A549 (cell line): ENCODE measurements at regions not wholly inside any gene's neighbourhood (a gene's known extent, or its start where the extent isn't known, plus 50 kb on each side); places are given as distances from the start of the nearest gene placed in this dataset.

Experiments used
- ATAC-seq, 2 experiments: fragments of 200-7000 bp in 1 of 2; fragments of >200 bp in 1 of 2; cut with Nextera tagmentation in 1 of 2; cut with Tn5 transposase in 1 of 2; 3 replicates each; pipeline versions ENCODE4 v1.8.0 to v1.9.1; 2018 to 2020; ENCODE audit warnings: mild to moderate bottlenecking in 1 of 2, moderate library complexity in 1 of 2
- CTCF ChIA-PET: fragments of 300-600 bp; sonication (Branson Sonifier 250); formaldehyde crosslinking; extraction: SDS; loops from one replicate; lab custom pipeline; 2021; ENCODE audit warnings: antibody characterized with exemption, inconsistent platforms; lab: Yijun Ruan, JAX
- POLR2A ChIA-PET: fragments of 350-600 bp; formaldehyde crosslinking; extraction: SDS; loops from one replicate; lab custom pipeline; 2021; ENCODE audit warnings: antibody characterized with exemption, inconsistent platforms; lab: Yijun Ruan, JAX
- DNase-seq, 2 experiments: peaks; one replicate each; pipeline versions ENCODE4 v3.0.0 to v3.0.0-alpha.2; 2011 to 2016; ENCODE audit warnings: low read depth in 1 of 2, low spot score in 1 of 2
- FAIRE-seq: peaks from 2 replicates; lab custom pipeline; 2011; peaks lifted over from hg19 to GRCh38; lab: Jason Lieb, UNC
- H3K27ac ChIP-seq, 2 experiments: fragments of >200 bp; sonication (Bioruptor Twin); formaldehyde crosslinking; 3 replicates each; pipeline ENCODE4 v1.5.1; 2016 to 2017
- H3K4me1 ChIP-seq: fragments of >200 bp; sonication (Bioruptor Twin); formaldehyde crosslinking; 3 replicates; pipeline ENCODE4 v1.6.1; 2016
- H3K4me2 ChIP-seq: fragments of >200 bp; sonication (Bioruptor Twin); formaldehyde crosslinking; 3 replicates; pipeline ENCODE4 v1.6.1; 2016
- H3K4me3 ChIP-seq: fragments of >200 bp; sonication (Bioruptor Twin); formaldehyde crosslinking; 3 replicates; pipeline ENCODE4 v1.5.1; 2016
- H3K9me3 ChIP-seq: fragments of >200 bp; sonication (Bioruptor Twin); formaldehyde crosslinking; 3 replicates; pipeline ENCODE4 v1.6.1; 2016
- HOXB5 ChIP-seq: fragments of 250-450 bp; sonication (Bioruptor Pico); IDR thresholded peaks from 2 replicates; pipeline ENCODE4 v1.5.0; 2020; ENCODE audit warnings: mild to moderate bottlenecking, moderate library complexity
- JUNB ChIP-seq: fragments of >200 bp; sonication (Bioruptor Twin); formaldehyde crosslinking; IDR thresholded peaks from 2 replicates; pipeline ENCODE4 v1.6.1; 2016
- KDM1A ChIP-seq: fragments of 200-600 bp; sonication (generic); IDR thresholded peaks from 2 replicates; pipeline ENCODE4 v1.6.1; 2016; ENCODE audit warnings: low read depth, mild to moderate bottlenecking
- KDM5A ChIP-seq: fragments of 200-600 bp; sonication (generic); IDR thresholded peaks from 2 replicates; pipeline ENCODE4 v1.6.1; 2016; ENCODE audit warnings: antibody characterized with exemption, mild to moderate bottlenecking
- NFE2L2 ChIP-seq: fragments of 150-350 bp; conservative IDR thresholded peaks from 2 replicates; pipeline ENCODE4 v1.6.1; 2014; ENCODE audit warnings: low read length
- NPAS2 ChIP-seq: fragments of 250-450 bp; sonication (Bioruptor Pico); IDR thresholded peaks from 2 replicates; pipeline ENCODE4 v1.8.0; 2022; ENCODE audit warnings: mild to moderate bottlenecking, moderate library complexity, borderline replicate concordance
- POLR2A ChIP-seq: IDR thresholded peaks from 2 replicates; pipeline ENCODE4 v1.6.1; 2012; ENCODE audit warnings: mild to moderate bottlenecking, low read length
- SREBF2 ChIP-seq: fragments of 450-650 bp; IDR thresholded peaks from 2 replicates; pipeline ENCODE4 v1.6.1; 2014; ENCODE audit warnings: mild to moderate bottlenecking, moderate library complexity
- TFCP2L1 ChIP-seq: fragments of 250-450 bp; sonication (Bioruptor Pico); IDR thresholded peaks from 2 replicates; pipeline ENCODE4 v1.5.0; 2021; ENCODE audit warnings: mild to moderate bottlenecking
- TP53 ChIP-seq: fragments of 250-450 bp; sonication (Bioruptor Pico); IDR thresholded peaks from 2 replicates; pipeline ENCODE4 v1.5.0; 2021; ENCODE audit warnings: mild to moderate bottlenecking, moderate library complexity
- ZFP36 ChIP-seq: fragments of 450-650 bp; IDR thresholded peaks from 2 replicates; pipeline ENCODE4 v1.6.1; 2014; ENCODE audit warnings: borderline replicate concordance; ENCODE audit not compliant: partially characterized antibody
- ZNF302 ChIP-seq: fragments of 250-450 bp; sonication (Bioruptor Pico); IDR thresholded peaks from 2 replicates; pipeline ENCODE4 v1.9.0; 2021; ENCODE audit warnings: inconsistent platforms, mild to moderate bottlenecking, moderate library complexity
- ZSCAN20 ChIP-seq: fragments of 250-450 bp; sonication (Bioruptor Pico); IDR thresholded peaks from 2 replicates; pipeline ENCODE4 v1.8.0; 2022; ENCODE audit warnings: mild to moderate bottlenecking, moderate library complexity
- WGBS: methylation state at CpG from one replicate; pipeline ENCODE4 v1.1.6; 2017; ENCODE audit errors: missing lambda C conversion rate; 5-methylcytosine and 5-hydroxymethylcytosine counted together
- TF ChIP-seq, protein P1 (sequence below): fragments of 250-450 bp; sonication (Bioruptor Pico); IDR thresholded peaks from 2 replicates; pipeline ENCODE4 v1.5.0; 2020; ENCODE audit warnings: low read depth, mild to moderate bottlenecking, moderate library complexity
- TF ChIP-seq, protein P2 (sequence below): fragments of >200 bp; sonication (Bioruptor Twin); formaldehyde crosslinking; IDR thresholded peaks from 3 replicates; pipeline ENCODE4 v1.5.1; 2016
- TF ChIP-seq, protein P3 (sequence below): fragments of 150-350 bp; IDR thresholded peaks from 2 replicates; pipeline ENCODE4 v1.6.1; 2014; ENCODE audit warnings: low read depth, mild to moderate bottlenecking, low read length
- TF ChIP-seq, protein P4 (sequence below): IDR thresholded peaks from 2 replicates; pipeline ENCODE4 v1.6.1; 2012
- TF ChIP-seq, protein P5 (sequence below): fragments of >200 bp; sonication (Bioruptor Twin); formaldehyde crosslinking; IDR thresholded peaks from 3 replicates; pipeline ENCODE4 v1.6.1; 2016
- TF ChIP-seq, protein P6 (sequence below): fragments of 200-600 bp; sonication (generic); IDR thresholded peaks from 2 replicates; pipeline ENCODE4 v1.6.1; 2016; ENCODE audit warnings: antibody characterized with exemption, mild to moderate bottlenecking, moderate library complexity

DNA sequence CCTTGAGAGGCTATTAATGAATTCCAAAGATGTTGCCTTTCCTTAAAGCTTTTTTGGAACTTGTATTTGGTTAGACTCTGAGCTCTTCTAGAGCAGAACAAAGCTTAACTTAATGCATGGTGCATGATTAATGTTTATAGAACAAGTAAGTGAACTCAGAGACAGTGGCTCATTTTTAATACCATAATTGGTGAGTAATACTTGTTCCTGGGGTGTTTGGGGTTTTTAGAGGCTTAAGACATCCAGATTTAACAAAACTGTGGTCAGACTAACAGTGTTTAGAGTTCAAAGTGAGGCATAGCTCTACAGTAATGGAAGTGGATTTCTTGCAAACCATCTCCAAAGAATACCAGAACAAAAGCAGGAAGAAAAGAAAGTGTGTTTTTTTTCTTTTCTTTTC lies 73.7 kb upstream of the CTSC start:
- H3K27ac ChIP-seq = no peak overlapping the region
- ATAC-seq = no peak
- no peak for FAIRE-seq
- no peaks in the 10 kb centered on the region for H3K4me1 ChIP-seq
- no peaks in the 10 kb centered on the region for H3K9me3 ChIP-seq
- no peak for TF ChIP-seq JUNB
- TF ChIP-seq KDM5A = no peak
- no peak for TF ChIP-seq NFE2L2
- TF ChIP-seq SREBF2 = no peak
- no peak for DNase-seq
- POLR2A ChIA-PET = no interaction called here
- H3K4me2 ChIP-seq = no peak overlapping the region
- CTCF ChIA-PET = interaction anchor here (0.6 kb wide), 1 partner anchor 39 kb away, joined by 3 read pairs; no protein-coding TSS in a partner anchor
- no peak overlapping the region for H3K4me3 ChIP-seq

DNA sequence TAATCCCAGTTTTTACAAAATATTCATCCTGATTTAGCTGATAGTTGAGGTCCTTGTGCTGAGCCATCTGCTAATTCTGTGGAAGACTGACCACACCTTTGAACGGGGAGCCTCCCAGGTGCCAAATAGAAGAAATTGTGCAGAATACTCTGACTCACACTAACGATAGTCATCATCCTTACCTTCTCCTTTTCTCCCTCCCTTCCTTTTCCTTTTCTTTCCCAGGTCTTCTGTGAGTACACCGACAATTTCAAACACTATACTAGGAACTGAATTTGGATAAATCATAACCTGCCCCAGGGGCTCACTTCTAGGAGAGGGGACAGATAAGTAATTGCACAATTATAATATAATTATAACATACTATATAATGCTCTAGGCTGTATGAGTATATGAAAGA lies 73.1 kb upstream of the CTSC start:
- H3K4me3 ChIP-seq = no peak overlapping the region
- CTCF ChIA-PET = interaction anchor here (1.0 to 1.5 kb wide), 2 partner anchors 20 to 133 kb away, joined by 4 read pairs; no protein-coding TSS in a partner anchor

DNA sequence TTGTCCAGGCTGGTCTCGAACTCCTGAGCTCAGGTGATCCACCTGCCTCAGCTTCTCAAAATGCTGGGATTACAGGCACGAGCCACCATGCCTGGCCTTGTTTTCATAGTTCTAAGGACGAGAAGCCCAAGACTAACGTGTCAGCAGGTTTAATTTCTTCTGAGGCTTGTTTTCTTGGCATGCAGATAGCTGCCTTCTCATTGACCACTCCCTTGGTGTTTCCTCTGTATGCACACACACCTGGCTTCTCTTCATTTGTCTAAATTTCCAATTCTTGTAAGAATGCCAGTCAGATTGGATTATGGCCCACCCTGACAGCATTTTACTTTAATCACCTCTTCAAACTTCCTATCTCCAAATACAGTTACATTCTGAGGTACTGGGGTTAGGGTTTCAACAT lies 72.5 kb upstream of the CTSC start:
- Histone ChIP-seq H3K4me3 (no peak overlapping the region), H3K4me2 (no peak overlapping the region), H3K4me1 (no peaks in the 10 kb centered on the region), H3K27ac (no peak overlapping the region)
- DNase-seq (no peak), ATAC-seq (no peak), FAIRE-seq (no peak)
- ChIA-PET CTCF (interaction anchor here (1.0 to 1.5 kb wide), 2 partner anchors 19 to 134 kb away, joined by 4 read pairs; no protein-coding TSS in a partner anchor), POLR2A (no interaction called here)
- 30% methylated on average over 4 of the region's 4 CpGs for WGBS
- TF ChIP-seq, protein P1, sequence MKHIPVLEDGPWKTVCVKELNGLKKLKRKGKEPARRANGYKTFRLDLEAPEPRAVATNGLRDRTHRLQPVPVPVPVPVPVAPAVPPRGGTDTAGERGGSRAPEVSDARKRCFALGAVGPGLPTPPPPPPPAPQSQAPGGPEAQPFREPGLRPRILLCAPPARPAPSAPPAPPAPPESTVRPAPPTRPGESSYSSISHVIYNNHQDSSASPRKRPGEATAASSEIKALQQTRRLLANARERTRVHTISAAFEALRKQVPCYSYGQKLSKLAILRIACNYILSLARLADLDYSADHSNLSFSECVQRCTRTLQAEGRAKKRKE (CRISPR knock-in tag) = no peak
- no peak for TF ChIP-seq ZSCAN20
- TF ChIP-seq HOXB5 = no peak
- no peak for TF ChIP-seq KDM1A
- TF ChIP-seq SREBF2 = no peak
- TF ChIP-seq, all 56 proteins: peak for 0
- no peaks in the 10 kb centered on the region for H3K9me3 ChIP-seq

More for the DNA sequence above, 73.1 kb upstream of the CTSC start:
- POLR2A ChIA-PET = no interaction called here
- 41% methylated on average over 3 of the region's 3 CpGs for WGBS
- ATAC-seq = no peak
- H3K9me3 ChIP-seq = no peaks in the 10 kb centered on the region
- no peak for DNase-seq
- no peak overlapping the region for H3K27ac ChIP-seq
- no peak for FAIRE-seq
- TF ChIP-seq, protein P2, sequence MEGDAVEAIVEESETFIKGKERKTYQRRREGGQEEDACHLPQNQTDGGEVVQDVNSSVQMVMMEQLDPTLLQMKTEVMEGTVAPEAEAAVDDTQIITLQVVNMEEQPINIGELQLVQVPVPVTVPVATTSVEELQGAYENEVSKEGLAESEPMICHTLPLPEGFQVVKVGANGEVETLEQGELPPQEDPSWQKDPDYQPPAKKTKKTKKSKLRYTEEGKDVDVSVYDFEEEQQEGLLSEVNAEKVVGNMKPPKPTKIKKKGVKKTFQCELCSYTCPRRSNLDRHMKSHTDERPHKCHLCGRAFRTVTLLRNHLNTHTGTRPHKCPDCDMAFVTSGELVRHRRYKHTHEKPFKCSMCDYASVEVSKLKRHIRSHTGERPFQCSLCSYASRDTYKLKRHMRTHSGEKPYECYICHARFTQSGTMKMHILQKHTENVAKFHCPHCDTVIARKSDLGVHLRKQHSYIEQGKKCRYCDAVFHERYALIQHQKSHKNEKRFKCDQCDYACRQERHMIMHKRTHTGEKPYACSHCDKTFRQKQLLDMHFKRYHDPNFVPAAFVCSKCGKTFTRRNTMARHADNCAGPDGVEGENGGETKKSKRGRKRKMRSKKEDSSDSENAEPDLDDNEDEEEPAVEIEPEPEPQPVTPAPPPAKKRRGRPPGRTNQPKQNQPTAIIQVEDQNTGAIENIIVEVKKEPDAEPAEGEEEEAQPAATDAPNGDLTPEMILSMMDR = no peak
- TF ChIP-seq, protein P3, sequence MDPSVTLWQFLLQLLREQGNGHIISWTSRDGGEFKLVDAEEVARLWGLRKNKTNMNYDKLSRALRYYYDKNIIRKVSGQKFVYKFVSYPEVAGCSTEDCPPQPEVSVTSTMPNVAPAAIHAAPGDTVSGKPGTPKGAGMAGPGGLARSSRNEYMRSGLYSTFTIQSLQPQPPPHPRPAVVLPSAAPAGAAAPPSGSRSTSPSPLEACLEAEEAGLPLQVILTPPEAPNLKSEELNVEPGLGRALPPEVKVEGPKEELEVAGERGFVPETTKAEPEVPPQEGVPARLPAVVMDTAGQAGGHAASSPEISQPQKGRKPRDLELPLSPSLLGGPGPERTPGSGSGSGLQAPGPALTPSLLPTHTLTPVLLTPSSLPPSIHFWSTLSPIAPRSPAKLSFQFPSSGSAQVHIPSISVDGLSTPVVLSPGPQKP = no peak
- no peak for TF ChIP-seq NPAS2 (CRISPR knock-in tag)
- no peak for TF ChIP-seq JUNB
- no peaks in the 10 kb centered on the region for H3K4me1 ChIP-seq
- no peak overlapping the region for H3K4me2 ChIP-seq

DNA sequence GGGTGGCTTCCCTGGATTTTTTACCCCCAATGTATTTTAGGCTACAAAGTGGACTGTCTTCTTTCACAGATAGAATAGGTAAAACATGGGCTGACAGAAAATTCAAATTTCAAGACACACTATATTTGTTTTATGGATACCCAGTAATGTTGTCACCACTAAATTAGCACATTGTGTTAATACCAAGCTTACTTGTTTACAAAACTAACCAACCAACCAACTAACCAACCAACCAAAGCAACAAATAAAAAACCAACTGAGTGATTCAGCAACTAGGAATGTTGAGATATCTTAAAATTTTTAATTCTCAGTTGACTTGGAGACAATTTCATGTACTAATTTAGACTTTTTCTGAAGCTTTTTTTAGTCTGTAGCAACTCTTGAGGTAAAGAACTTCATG lies 69.3 kb upstream of the CTSC start:
- CTCF ChIA-PET = no interaction called here
- no peak overlapping the region for H3K4me2 ChIP-seq
- no peaks in the 10 kb centered on the region for H3K9me3 ChIP-seq
- ATAC-seq (no peak), FAIRE-seq (no peak)
- POLR2A ChIA-PET = no interaction called here
- no peak overlapping the region for H3K27ac ChIP-seq
- TF ChIP-seq POLR2A = no peak
- TF ChIP-seq, protein P4, sequence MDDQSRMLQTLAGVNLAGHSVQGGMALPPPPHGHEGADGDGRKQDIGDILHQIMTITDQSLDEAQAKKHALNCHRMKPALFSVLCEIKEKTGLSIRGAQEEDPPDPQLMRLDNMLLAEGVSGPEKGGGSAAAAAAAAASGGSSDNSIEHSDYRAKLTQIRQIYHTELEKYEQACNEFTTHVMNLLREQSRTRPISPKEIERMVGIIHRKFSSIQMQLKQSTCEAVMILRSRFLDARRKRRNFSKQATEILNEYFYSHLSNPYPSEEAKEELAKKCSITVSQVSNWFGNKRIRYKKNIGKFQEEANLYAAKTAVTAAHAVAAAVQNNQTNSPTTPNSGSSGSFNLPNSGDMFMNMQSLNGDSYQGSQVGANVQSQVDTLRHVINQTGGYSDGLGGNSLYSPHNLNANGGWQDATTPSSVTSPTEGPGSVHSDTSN = no peak
- TF ChIP-seq, protein P5, sequence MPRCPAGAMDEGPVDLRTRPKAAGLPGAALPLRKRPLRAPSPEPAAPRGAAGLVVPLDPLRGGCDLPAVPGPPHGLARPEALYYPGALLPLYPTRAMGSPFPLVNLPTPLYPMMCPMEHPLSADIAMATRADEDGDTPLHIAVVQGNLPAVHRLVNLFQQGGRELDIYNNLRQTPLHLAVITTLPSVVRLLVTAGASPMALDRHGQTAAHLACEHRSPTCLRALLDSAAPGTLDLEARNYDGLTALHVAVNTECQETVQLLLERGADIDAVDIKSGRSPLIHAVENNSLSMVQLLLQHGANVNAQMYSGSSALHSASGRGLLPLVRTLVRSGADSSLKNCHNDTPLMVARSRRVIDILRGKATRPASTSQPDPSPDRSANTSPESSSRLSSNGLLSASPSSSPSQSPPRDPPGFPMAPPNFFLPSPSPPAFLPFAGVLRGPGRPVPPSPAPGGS = no peak
- no peak for TF ChIP-seq TFCP2L1 (CRISPR knock-in tag)
- TF ChIP-seq ZFP36 = no peak
- TF ChIP-seq, protein P3 = no peak
- TF ChIP-seq, protein P6, sequence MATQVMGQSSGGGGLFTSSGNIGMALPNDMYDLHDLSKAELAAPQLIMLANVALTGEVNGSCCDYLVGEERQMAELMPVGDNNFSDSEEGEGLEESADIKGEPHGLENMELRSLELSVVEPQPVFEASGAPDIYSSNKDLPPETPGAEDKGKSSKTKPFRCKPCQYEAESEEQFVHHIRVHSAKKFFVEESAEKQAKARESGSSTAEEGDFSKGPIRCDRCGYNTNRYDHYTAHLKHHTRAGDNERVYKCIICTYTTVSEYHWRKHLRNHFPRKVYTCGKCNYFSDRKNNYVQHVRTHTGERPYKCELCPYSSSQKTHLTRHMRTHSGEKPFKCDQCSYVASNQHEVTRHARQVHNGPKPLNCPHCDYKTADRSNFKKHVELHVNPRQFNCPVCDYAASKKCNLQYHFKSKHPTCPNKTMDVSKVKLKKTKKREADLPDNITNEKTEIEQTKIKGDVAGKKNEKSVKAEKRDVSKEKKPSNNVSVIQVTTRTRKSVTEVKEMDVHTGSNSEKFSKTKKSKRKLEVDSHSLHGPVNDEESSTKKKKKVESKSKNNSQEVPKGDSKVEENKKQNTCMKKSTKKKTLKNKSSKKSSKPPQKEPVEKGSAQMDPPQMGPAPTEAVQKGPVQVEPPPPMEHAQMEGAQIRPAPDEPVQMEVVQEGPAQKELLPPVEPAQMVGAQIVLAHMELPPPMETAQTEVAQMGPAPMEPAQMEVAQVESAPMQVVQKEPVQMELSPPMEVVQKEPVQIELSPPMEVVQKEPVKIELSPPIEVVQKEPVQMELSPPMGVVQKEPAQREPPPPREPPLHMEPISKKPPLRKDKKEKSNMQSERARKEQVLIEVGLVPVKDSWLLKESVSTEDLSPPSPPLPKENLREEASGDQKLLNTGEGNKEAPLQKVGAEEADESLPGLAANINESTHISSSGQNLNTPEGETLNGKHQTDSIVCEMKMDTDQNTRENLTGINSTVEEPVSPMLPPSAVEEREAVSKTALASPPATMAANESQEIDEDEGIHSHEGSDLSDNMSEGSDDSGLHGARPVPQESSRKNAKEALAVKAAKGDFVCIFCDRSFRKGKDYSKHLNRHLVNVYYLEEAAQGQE = no peak
- TF ChIP-seq TP53 (CRISPR knock-in tag) = no peak
- no peak for TF ChIP-seq ZNF302 (CRISPR knock-in tag)
- TF ChIP-seq, all 56 proteins: peak for 0
- DNase-seq = no peak
- Histone ChIP-seq H3K4me3 (no peak overlapping the region), H3K4me1 (peaks cover 12% of the 10 kb centered on the region)
